Cardiac septum (tissue), 1 donor: ENCODE measurements at regions not wholly inside any gene's neighbourhood (a gene's known extent, or its start where the extent isn't known, plus 50 kb on each side); places are given as distances from the start of the nearest gene placed in this dataset.

Experiments used
- DNase-seq: peaks from one replicate; pipeline ENCODE4 v3.0.0-alpha.2; 2020; ENCODE audit warnings: low spot score
- intact Hi-C: fragments of 100-400 bp; cut with DNase I; formaldehyde crosslinking; loops from one replicate; pipeline ENCODE4 v1.14.0; 2022
- donor health status: DM: no; HTN: no; CAD: no.

DNA sequence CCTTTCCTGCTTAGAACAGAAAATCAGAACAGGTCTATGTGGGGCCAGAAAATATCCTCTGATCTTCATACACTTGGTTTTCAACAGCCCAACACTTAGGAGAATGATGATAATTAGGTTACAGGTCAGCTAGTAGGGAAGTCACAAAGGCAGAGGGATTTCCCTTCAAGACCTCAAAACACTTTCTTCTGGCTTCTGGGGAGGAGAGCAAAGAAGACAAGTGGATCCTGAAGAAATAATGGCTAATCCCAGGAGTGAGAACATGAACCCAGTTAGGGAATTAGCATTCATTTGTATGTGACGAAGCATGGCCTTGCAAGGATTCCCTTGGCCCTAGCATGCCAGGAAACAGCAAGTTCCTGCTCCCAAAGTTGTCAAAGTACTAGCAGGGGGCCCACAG lies 223.3 kb downstream of the BCAT1 start:
- intact Hi-C loops, result no loop called here
- DNase-seq, result no peak

DNA sequence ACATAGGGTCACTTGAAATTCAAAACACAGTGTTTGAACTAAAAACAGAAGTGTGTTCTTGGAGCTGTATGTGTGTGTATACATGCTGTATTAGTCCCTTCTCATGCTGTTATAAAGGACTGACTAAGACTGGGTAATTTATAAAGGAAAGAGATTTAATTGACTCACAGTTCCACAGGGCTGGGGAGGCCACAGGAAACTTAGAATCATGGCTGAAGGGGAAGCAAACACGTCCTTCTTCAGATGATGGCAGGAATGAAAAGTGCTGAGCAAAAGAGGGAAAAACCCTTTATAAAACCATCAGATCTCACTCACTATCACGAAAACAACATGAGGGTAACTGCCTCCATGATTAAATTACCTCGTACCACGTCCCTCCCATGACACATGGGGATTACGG lies 224.1 kb downstream of the BCAT1 start:
- no peak for DNase-seq
- intact Hi-C loops, result no loop called here

DNA sequence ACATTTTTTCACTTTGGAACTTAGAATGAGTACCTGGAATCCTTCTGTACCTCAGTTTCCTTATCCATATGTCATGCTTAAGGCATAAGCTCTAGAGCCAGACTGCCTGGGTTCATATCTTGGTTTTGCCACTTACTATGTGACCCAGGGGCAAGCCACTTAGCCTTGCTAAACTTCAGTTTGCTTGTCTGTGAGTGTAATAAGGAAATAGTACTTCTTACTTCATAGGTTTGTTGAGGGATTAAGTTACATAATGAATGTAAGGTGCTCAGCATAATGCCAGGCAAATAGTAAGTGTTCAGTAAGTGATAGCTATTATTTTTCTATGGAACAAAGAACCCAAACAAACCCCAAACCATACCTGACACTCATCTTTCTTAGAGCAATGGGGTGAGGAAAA lies 225.1 kb downstream of the BCAT1 start:
- DNase-seq, result no peak
- intact Hi-C loops, result no loop called here

DNA sequence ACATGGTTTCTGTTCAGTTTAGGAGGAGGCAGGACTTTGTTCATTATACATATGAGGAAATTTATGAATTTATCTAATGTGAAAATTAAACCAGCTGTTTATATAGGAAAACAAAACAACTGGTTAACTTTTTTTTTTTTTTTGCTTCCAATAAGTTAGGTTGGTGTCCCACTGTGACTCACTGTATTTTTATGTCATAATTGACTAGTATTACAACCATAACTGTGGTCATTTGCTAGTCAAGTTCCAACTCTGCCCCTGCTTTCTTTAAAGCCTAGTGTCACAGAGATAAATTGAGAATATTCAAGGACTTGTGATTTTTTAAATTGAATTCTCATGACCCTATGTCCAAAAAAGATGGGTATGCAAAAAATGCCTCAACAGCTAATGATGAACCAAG lies 227.7 kb downstream of the BCAT1 start:
- DNase-seq, result no peak
- intact Hi-C loops, result no loop called here

DNA sequence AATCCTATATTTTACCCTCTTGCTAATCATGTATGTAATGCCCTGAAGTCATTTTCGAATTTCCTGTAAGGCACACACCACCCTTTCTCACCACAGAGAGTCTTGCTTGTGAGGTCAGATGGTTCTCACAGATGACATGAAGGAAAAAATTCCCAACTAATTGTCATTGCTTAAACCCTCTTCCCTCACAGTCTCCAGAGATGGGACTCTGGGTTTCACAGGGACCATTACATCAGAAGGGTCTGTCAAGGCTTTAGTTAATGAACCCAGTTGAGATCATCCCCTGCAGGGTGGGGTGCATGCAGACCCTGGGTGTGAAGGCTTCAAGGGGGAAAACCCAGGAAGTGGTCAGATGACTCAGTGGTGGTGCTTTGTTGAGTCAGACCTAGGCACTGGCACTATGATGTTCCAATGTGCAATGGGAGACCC lies 229.6 kb downstream of the BCAT1 start:
- intact Hi-C loops, result no loop called here
- DNase-seq, result no peak

DNA sequence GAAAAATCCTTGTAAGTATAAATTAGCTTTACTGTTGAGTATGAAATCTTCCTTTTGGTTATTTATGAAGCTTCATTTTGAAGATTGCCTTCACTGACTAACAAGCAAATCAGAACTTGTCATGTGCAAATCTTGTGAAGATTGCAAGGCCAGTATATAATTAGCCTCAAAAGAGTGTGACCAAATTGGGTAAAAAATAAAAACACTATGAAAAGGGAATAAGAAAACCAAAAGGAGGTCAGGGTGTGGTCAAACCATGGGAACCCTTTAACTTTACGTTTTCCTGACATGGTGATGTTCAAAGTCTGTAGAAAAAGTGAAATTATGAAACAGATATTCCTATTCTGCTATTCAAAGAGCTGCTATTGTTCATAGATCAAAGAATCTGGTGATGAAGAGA lies 230.3 kb downstream of the BCAT1 start:
- no peak for DNase-seq
- intact Hi-C loops, result no loop called here

DNA sequence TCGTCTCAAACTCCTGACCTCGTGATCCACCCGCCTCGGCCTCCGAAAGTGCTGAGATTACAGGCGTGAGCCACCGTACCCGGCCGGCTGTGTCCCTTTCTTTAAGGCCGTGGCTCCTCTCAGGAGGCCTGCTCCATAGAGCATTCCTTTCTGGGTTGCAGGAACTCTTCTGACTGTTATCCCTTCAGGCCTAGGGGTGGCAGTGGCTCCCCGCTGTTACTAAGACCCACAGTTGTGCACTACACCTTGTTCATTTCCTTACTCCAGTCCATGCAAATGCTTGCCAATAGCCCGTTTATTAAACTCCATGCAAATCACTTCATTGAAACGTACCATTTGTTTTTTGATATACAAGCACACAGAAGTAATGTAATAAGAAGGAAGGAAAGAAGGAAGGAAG lies 234.7 kb downstream of the BCAT1 start:
- no peak for DNase-seq
- intact Hi-C loops, result no loop called here

DNA sequence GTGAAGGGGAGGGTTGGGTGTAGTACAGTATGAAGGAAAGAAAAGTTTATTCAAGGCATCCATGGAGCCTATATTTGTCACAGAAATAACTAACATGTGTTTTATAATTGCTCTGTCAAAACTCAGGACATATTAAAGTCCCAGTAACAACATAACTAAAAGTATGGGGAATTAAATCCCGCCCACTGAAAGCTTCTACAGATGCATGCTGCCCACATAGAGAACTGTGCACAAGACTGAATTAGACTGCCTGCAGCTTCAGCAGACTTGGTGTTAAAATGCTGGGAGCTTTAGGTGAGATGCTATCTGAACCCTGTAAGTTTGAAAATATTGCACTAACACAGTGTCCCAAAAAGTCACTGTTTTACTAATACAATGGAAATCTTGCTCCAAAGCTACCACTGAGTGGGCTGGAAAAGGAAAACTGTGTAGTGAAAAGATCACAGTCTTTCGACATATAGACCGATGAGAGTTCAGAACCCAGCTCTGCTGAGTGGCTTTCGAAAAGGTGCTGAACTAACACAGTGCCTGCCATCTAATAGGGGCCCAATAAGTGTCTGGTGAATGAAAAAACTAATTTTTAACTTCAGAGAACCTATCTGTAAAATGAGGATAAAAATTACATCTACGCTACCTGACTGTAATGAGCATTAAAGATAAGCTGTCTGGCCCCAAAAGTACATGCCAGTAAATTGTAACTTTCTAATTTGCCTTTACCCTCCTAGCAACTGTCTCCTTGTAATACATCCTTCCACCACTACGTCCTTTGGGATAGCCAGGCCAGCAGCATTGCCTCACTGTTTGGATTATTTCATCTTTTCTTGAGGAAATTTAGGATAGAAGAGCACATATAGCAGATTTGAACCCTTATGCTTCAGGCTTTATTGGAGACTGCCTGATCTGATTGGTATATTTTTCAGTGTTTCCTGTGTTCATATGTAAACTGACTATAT lies 237.6 kb downstream of the BCAT1 start:
- intact Hi-C loops, result no loop called here
- no peak for DNase-seq

DNA sequence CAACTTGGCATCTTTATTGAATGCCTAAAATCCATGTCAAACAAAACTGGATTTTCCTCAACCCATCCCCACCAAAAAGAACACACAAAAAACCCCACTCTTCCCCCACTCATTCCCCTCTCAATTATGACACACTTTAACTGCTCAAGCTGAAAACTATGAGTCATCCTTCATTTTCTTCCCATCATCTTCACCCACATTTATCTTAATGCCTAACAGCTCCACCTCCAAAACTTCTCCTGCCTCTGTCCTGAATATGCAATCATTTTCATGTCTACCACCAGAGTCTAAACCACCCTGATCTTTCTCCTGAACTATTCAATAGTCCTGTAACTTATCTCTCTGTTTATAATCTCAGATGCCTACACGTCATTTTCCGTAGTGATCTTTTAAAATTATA lies 239.7 kb downstream of the BCAT1 start:
- no peak for DNase-seq
- intact Hi-C loops, result no loop called here

DNA sequence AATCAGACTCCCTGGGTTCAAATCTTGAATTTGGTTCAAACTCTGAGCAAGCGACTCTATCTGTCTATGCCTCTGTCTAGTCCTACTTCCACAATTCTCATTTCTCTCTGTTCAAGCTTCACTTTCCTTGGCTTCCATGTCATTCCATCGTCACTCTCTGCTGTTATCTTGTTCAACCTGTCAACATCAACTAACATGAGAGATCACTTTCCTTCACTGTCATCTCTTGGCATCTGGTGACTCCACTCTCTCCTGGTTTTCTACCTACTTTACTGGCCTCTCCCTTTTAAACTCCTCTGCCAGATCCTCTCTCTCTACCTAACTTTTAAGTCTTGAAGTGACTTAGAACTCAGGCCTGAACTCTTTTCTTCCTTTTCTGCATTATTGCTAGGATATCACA lies 240.2 kb downstream of the BCAT1 start:
- no peak for DNase-seq
- intact Hi-C loops, result no loop called here

DNA sequence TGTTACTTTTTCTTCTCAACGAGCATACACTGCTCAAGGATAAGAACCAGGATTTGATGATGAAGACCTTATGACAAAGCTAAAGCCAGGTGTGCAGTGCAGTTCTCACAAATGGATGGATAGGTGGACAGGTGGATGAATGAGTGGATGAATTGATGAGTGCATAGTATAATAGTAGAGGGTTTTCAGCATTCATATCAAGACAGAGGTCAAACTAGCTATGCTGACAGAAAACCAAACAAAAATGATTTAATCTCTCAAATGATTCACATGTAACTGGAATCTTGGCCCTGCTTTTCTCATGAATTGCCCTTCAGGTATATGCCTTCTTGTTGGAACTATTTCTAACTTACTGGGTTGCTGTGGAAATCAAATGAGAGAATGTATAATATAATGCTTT lies 240.9 kb downstream of the BCAT1 start:
- intact Hi-C loops, result no loop called here
- no peak for DNase-seq

DNA sequence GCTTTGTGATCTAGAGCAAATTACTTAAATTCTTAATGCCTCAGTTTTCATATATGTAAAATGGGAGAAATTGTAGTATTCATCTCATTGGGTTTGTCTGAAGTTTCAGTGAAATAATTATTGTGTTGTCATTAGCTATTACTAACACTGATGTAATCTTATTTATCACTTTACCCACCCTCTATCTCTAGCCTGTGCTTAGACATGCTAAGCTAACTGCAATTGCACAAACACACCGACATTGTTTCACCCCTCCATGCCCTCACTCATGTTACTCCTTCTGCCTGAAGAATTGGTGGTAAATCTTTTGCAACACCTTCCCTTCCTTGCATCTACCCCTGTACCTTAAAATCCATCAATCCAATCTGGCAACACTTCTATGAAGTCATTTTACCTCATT lies 241.6 kb downstream of the BCAT1 start:
- intact Hi-C loops, result no loop called here
- DNase-seq, result no peak

DNA sequence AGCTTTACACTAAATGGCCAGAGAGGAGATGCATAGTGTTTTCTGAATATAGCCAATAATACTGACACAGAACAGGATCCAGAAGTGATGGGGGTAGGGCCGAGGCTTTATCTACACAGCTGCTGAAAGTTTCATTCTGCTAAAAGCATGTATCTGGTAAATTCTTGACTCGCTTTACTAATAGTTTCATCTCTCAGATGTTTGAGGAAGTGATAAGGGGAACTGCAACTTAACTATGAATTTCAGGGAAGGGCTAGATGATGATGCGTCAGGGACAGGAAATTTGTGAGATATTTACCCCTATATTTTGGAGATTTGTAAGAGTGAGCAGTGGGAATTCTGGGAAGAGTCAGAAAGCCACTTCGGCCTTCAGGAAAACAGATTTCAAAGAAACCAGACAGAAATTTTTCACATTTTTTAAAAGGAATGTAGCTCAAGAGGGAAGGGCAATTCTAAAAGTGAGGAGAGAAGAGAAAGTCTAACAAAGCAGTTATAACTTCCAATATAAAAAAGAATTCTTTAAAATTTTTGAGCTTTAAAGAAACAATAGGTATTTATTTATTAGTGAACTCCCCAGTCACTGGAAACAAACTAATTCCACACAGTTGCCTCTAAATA lies 243.1 kb downstream of the BCAT1 start:
- intact Hi-C loops, result no loop called here
- DNase-seq, result no peak

DNA sequence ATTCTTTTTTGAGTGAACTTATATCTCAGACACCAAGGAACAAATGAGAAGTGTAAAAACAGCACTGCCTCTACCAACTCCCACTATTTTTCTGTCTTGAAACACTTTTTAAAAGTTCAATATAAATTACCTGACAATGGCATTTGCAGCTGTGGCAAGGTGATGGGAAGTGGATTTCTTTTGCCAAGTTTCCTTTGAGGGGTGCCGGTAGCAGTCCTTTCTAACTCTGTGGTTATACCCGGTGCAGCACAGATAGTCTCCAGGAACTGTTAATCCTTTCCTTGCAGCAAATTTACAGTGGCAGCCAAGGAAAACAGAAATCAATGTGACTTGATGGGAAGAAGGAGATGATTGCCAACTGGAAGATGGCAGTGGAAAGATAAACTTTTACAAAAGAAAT lies 243.7 kb downstream of the BCAT1 start:
- intact Hi-C loops, result no loop called here
- DNase-seq, result no peak

DNA sequence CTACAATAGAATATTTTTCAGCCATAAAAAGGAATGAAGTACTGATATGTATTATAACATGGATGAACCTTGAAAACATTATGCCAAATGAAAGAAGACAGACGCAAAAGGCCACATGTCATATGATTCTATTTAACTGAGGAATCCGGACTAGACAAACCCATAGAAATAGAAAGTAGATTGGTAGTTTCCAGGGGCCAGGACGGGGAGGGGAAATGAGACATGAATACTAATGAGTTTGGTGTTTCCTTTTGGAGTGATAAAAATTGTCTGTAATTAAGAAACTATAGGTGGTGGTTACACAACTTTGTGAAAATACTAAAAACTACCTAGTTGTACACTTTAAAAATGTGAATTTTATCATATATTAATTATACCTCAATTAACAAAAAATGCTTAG lies 247.6 kb downstream of the BCAT1 start:
- no peak for DNase-seq
- intact Hi-C loops, result no loop called here

DNA sequence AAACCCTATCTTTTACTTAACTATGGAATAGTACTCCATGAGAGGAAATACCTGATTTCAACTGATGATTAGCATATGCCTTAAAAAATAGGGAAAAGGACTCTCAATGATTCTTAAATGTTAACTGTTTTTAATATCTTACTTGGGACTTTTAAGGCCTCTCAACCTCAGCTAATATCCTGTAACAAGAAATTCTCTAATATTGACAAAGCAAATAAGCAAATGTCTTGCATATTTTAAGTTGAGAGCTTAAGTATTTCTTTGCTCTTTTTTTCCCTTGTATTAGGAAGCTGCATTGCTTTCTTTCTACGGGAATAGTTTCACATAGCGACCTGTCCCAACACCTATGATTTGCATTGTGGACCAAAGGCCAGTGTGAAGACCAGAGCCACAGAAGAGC lies 249.9 kb downstream of the BCAT1 start:
- intact Hi-C loops, result no loop called here
- no peak for DNase-seq

DNA sequence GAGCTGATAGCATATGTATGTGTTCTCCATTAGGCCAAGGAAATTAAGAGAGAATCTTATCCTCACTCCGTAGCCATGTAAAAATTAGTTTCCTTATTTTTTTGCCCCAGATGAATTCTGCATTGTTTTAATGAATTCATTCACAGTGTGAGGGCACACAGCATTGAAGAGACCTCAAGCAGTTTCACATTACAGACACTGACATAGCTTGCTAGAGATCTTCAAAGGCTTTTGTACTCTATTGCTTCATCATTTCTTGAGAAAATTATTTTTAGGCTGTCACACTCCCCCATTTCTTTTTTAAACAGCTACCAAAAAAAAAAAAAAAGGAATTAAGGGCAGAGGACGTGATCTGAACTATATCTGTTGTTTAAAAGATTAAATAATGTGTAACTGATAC lies 251.1 kb downstream of the BCAT1 start:
- DNase-seq, result no peak
- intact Hi-C loops, result no loop called here

DNA sequence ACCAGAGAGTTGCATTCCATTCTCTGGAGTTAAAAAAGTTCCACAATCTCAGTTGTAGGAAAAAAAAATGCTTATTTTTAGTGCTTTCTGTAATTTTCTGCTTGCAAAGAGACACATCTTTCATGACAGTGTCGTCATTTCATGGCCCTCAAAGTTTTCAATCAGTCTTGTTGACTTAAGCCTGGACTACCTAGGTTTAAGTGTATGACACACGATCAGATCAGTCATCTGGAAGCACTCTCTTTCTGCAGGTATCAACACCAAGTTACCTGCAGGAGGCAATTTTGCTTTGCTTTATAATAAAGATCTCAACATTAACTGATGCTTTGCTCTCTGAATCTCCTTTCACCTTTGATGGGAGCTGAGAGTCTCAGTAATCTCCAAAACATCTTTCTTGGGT lies 251.6 kb downstream of the BCAT1 start:
- DNase-seq, result no peak
- intact Hi-C loops, result no loop called here

DNA sequence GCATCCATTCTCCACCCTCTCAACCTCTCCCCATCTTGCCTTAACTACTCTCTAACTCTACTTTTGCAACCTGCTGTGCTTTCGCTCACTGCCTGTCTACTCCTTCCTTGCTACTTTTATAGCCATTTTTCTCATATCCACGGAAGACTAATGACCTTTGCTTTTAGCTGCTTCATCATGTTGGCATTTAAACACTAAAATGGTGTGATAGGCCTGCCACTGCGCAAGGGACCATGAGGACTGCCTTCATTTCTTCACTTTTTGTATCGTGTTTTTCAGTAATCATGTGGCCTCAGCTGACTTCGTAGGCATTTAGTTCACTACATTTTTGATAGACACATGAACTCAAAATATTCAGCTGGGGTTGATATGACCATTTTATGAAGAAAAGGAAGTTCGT lies 252.1 kb downstream of the BCAT1 start:
- DNase-seq, result no peak
- intact Hi-C loops, result no loop called here

DNA sequence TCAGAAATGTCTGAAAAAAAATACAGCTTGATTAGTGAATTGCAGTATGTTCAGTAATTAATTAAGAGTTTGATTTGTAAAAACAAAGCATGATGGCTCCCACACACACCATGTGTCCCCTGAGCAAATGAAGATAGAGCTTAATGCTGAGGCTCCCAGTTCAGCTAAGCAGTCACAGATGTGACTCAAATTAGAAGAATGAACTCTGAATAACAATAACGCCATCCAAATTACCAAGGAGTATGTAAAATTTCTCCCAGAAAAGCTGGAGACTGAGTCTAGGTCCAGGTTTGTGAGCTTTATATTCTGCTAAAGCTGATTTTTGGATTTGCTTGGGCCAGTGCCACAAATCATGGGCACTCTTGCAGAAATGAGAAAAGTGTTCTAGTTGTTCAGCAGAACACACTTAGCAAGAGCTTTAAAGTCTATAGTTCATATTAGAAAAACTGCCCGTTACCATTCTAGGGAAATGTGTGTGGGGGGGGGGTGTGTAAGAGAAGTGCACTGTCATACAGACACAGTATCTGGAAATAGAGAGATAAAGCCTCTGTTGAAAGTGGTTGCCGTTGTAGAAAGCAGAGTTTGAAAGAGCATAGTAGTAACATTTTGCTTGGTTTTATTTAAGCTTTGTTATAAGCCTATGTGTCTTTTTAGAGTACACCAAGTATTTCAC lies 253.1 kb downstream of the BCAT1 start:
- intact Hi-C loops, result no loop called here
- no peak for DNase-seq

DNA sequence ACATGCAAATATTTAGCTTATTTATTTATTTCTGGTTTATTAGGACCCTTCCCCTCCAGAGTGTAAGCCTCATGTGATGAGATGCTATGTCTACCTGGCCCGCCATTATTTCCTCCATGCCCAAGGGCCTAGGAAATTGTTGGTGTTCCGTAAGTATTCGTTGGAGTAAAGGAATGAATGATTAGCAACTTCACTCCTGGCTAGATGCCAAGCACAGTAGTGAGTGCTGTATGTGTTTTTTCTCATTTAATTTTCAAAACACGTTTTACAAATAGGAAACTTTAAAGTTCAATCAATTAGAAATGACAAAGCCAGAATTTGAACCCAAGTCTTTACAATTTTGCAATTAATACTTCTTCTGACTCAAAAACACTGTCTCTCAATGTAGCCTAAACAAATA lies 253.8 kb downstream of the BCAT1 start:
- DNase-seq, result no peak
- intact Hi-C loops, result no loop called here
